GM12878 (cell line): ENCODE measurements at regions not wholly inside any gene's neighbourhood (a gene's known extent, or its start where the extent isn't known, plus 50 kb on each side); places are given as distances from the start of the nearest gene placed in this dataset.

Experiments
- ATAC-seq: fragments of 200-7000 bp; cut with Tn5 transposase; 3 replicates; pipeline ENCODE4 v1.9.1; 2020; ENCODE audit warnings: mild to moderate bottlenecking, moderate library complexity
- BruUV-seq: library from RNA; stranded (reverse); fragments of 400-500 nt; replicated peaks from 2 replicates; lab custom pipeline; 2021; lab: Mats Ljungman, UMichigan
- CTCF ChIA-PET: fragments of 300-600 bp; sonication (Branson Sonifier 250); formaldehyde crosslinking; extraction: SDS; loops from one replicate; lab custom pipeline; 2021; ENCODE audit warnings: inconsistent platforms; lab: Yijun Ruan, JAX
- POLR2A ChIA-PET: fragments of 350-600 bp; formaldehyde crosslinking; extraction: SDS; loops from one replicate; lab custom pipeline; 2021; ENCODE audit warnings: inconsistent platforms; lab: Charles Lee
- RAD21 ChIA-PET: fragments of 300-600 bp; sonication (Branson Sonifier 250); formaldehyde crosslinking; loops from one replicate; lab custom pipeline; 2023; ENCODE audit warnings: antibody characterized with exemption; ENCODE audit not compliant: unreplicated experiment; lab: Charles Lee
- SMC1A ChIA-PET: fragments of 300-600 bp; sonication (Branson Sonifier 250); formaldehyde crosslinking; loops from one replicate; lab custom pipeline; 2023; ENCODE audit not compliant: unreplicated experiment, uncharacterized antibody; lab: Charles Lee
- DNase-seq: peaks from one replicate; pipeline ENCODE4 v3.0.0-alpha.2; 2011; ENCODE audit warnings: low read depth, low spot score
- FAIRE-seq: peaks from 3 replicates; lab custom pipeline; 2011; peaks lifted over from hg19 to GRCh38; lab: Jason Lieb, UNC
- H2AFZ ChIP-seq: 2 replicates; pipeline ENCODE4 v1.6.0; 2011; ENCODE audit warnings: low read depth, low read length, control low read depth; ENCODE audit not compliant: control insufficient read depth
- H3K27ac ChIP-seq: 2 replicates; pipeline ENCODE4 v1.5.1; 2011; ENCODE audit warnings: control low read depth; ENCODE audit not compliant: control insufficient read depth, insufficient read depth
- H3K27me3 ChIP-seq, 2 experiments: replicated peaks in 1 of 2; 2 replicates each; pipeline versions ENCODE4 v1.6.0 to v1.6.1; 2011; ENCODE audit warnings: low read length in 1 of 2; ENCODE audit not compliant: control insufficient read depth in 2 of 2, insufficient read depth in 2 of 2
- H3K36me3 ChIP-seq, 2 experiments: 2 replicates each; pipeline ENCODE4 v1.5.1; 2011; ENCODE audit warnings: low read length in 1 of 2; ENCODE audit not compliant: control insufficient read depth in 2 of 2, insufficient read depth in 2 of 2
- H3K4me1 ChIP-seq: 2 replicates; pipeline ENCODE4 v1.6.1; 2011; ENCODE audit warnings: mild to moderate bottlenecking, low read length, moderate library complexity, mixed read lengths; ENCODE audit not compliant: control insufficient read depth, insufficient read depth
- H3K4me2 ChIP-seq: 2 replicates; pipeline ENCODE4 v1.6.0; 2011; ENCODE audit warnings: control low read depth; ENCODE audit not compliant: control insufficient read depth, insufficient read depth
- H3K4me3 ChIP-seq: fragments of 200-600 bp; sonication (generic); 2 replicates; pipeline ENCODE4 v1.5.1; 2016
- H3K79me2 ChIP-seq: 2 replicates; pipeline ENCODE4 v1.6.0; 2011; ENCODE audit warnings: low read length; ENCODE audit not compliant: control insufficient read depth, insufficient read depth
- H3K9ac ChIP-seq: 2 replicates; pipeline ENCODE4 v1.8.0; 2011; ENCODE audit warnings: low read length, control low read depth, mixed read lengths; ENCODE audit not compliant: control insufficient read depth, insufficient read depth
- H3K9me3 ChIP-seq: replicated peaks from 3 replicates; pipeline ENCODE4 v1.5.1; 2011; ENCODE audit warnings: mild to moderate bottlenecking, low read length; ENCODE audit not compliant: control insufficient read depth, insufficient read depth
- H4K20me1 ChIP-seq: 2 replicates; pipeline ENCODE4 v1.6.0; 2011; ENCODE audit not compliant: control insufficient read depth, insufficient read depth
- ATF7 ChIP-seq: fragments of 450-650 bp; IDR thresholded peaks from 2 replicates; pipeline ENCODE4 v1.6.1; 2016; ENCODE audit warnings: low read depth, mild to moderate bottlenecking
- BMI1 ChIP-seq: fragments of 450-650 bp; IDR thresholded peaks from 2 replicates; pipeline ENCODE4 v1.6.1; 2016; ENCODE audit warnings: mild to moderate bottlenecking, moderate library complexity, borderline replicate concordance
- CREM ChIP-seq: IDR thresholded peaks from 2 replicates; pipeline ENCODE4 v1.6.1; 2014; ENCODE audit warnings: antibody characterized with exemption, low read depth
- EED ChIP-seq: sonication (generic); IDR thresholded peaks from 2 replicates; pipeline ENCODE4 v1.6.1; 2016; ENCODE audit warnings: antibody characterized with exemption, low read depth
- GABPA ChIP-seq: IDR thresholded peaks from 2 replicates; pipeline ENCODE4 v1.6.1; 2014; ENCODE audit warnings: antibody characterized with exemption, low read depth, mild to moderate bottlenecking, inconsistent platforms
- GATAD2B ChIP-seq: fragments of 450-650 bp; conservative IDR thresholded peaks from 2 replicates; pipeline ENCODE4 v1.6.1; 2017; ENCODE audit warnings: low read depth, mild to moderate bottlenecking, moderate library complexity
- LARP7 ChIP-seq: fragments of 450-650 bp; IDR thresholded peaks from 2 replicates; pipeline ENCODE4 v1.6.1; 2017; ENCODE audit warnings: mild to moderate bottlenecking
- MEF2B ChIP-seq: fragments of 450-650 bp; IDR thresholded peaks from 2 replicates; pipeline ENCODE4 v1.6.1; 2018; ENCODE audit warnings: mild to moderate bottlenecking, moderate library complexity; ENCODE audit not compliant: partially characterized antibody, poor library complexity, severe bottlenecking
- MTA3 ChIP-seq: IDR thresholded peaks from 2 replicates; pipeline ENCODE4 v1.6.1; 2012; ENCODE audit warnings: low read length, inconsistent platforms, borderline replicate concordance
- MYB ChIP-seq: fragments of 150-350 bp; IDR thresholded peaks from 2 replicates; pipeline ENCODE4 v1.6.1; 2014; ENCODE audit warnings: mild to moderate bottlenecking, low read depth, low read length, borderline replicate concordance
- NBN ChIP-seq: fragments of 450-650 bp; IDR thresholded peaks from 2 replicates; pipeline ENCODE4 v1.6.1; 2016
- PKNOX1 ChIP-seq: fragments of 450-650 bp; IDR thresholded peaks from 2 replicates; pipeline ENCODE4 v1.6.1; 2016; ENCODE audit warnings: mild to moderate bottlenecking
- RUNX3 ChIP-seq: IDR thresholded peaks from 2 replicates; pipeline ENCODE4 v1.6.1; 2012; ENCODE audit warnings: low read length, inconsistent platforms
- SIX5 ChIP-seq: IDR thresholded peaks from 2 replicates; pipeline ENCODE4 v1.6.1; 2011; ENCODE audit warnings: mild to moderate bottlenecking, low read depth, low read length, moderate library complexity; ENCODE audit not compliant: severe bottlenecking
- SMAD1 ChIP-seq: fragments of 450-650 bp; IDR thresholded peaks from 2 replicates; pipeline ENCODE4 v1.6.1; 2018; ENCODE audit warnings: mild to moderate bottlenecking, low read depth; ENCODE audit not compliant: partially characterized antibody
- SMAD5 ChIP-seq: IDR thresholded peaks from 2 replicates; pipeline ENCODE4 v1.6.1; 2016; ENCODE audit warnings: antibody characterized with exemption, low read depth
- SMC3 ChIP-seq: IDR thresholded peaks from 2 replicates; pipeline ENCODE4 v1.6.1; 2011; ENCODE audit warnings: low read length, improper control_type of control experiment, borderline replicate concordance
- SPI1 ChIP-seq: IDR thresholded peaks from 2 replicates; pipeline ENCODE4 v1.6.1; 2011; ENCODE audit warnings: low read depth, mild to moderate bottlenecking, low read length, moderate library complexity, borderline replicate concordance; ENCODE audit not compliant: insufficient read depth
- YBX1 ChIP-seq: fragments of 450-650 bp; IDR thresholded peaks from 2 replicates; pipeline ENCODE4 v1.6.1; 2016; ENCODE audit warnings: antibody characterized with exemption
- WGBS: methylation state at CpG from one replicate; pipeline ENCODE4 v1.1.6; 2016; ENCODE audit warnings: low lambda C conversion rate; ENCODE audit not compliant: insufficient replicate concordance, insufficient coverage; ENCODE audit errors: missing lambda C conversion rate; 5-methylcytosine and 5-hydroxymethylcytosine counted together
- in situ Hi-C: fragments of 300-500 bp; cut with MboI; formaldehyde crosslinking; loops from 9 replicates; pipeline ENCODE4 v1.14.3; 2018; ENCODE audit warnings: mixed read lengths
- intact Hi-C: fragments of 100-400 bp; cut with micrococcal nuclease; formaldehyde crosslinking; loops from one replicate; pipeline ENCODE4 v1.14.2; 2022; ENCODE audit not compliant: unreplicated experiment
- TF ChIP-seq, protein P1 (sequence below): fragments of 150-350 bp; IDR thresholded peaks from 2 replicates; pipeline ENCODE4 v1.6.1; 2014; ENCODE audit warnings: mild to moderate bottlenecking, low read depth, low read length
- TF ChIP-seq, protein P2 (sequence below): fragments of 450-650 bp; IDR thresholded peaks from 2 replicates; pipeline ENCODE4 v1.6.1; 2017; ENCODE audit warnings: mild to moderate bottlenecking

- POLR2A ChIA-PET: interaction anchor here (0.6 kb wide), 1 partner anchor 195 kb away, joined by 3 read pairs; no protein-coding TSS in a partner anchor
- Histone ChIP-seq H3K9me3 (no peaks in the 10 kb centered on the region; the same call in 2 of the 3 replicates), H3K4me2 (peak overlapping the region; percentile 89), H4K20me1 (no peaks in the 10 kb centered on the region), H3K27me3 (no peaks in the 10 kb centered on the region; a peak in 1 of 4 replicates), H2AFZ (peak overlapping the region; percentile 71), H3K27ac (peak overlapping the region; percentile 18; the same call in 1 of the 2 replicates), H3K36me3 (no peaks in the 10 kb centered on the region), H3K4me1 (peaks cover 13% of the 10 kb centered on the region), H3K4me3 (no peak overlapping the region; the same call in 1 of the 2 replicates), H3K9ac (no peak overlapping the region; the same call in 1 of the 2 replicates), H3K79me2 (no peaks in the 10 kb centered on the region)
- RAD21 ChIA-PET: interaction anchor here (0.7 to 2.4 kb wide), 7 partner anchors 13 to 197 kb away, joined by 3 to 5 read pairs (median 3); no protein-coding TSS in a partner anchor
- CTCF ChIA-PET: interaction anchor here (0.6 to 2.2 kb wide), 15 partner anchors 9 to 316 kb away, joined by 3 to 9 read pairs (median 4); no protein-coding TSS in a partner anchor
- BruUV-seq: no TSS peak
- 1% methylated on average over 10 of the region's 10 CpGs for WGBS
- SMC1A ChIA-PET: interaction anchor here (0.9 to 4.0 kb wide), 20 partner anchors 9 to 197 kb away, joined by 3 to 31 read pairs (median 4); no protein-coding TSS in a partner anchor
- FAIRE-seq (peak; percentile 71), ATAC-seq (peak; percentile 89), DNase-seq (peak; percentile 19)
- in situ Hi-C loops (no loop called here), intact Hi-C loops (no loop called here)
- TF ChIP-seq YBX1 (no peak), NBN (peak; percentile 37; the same call in 1 of the 2 replicates), SPI1 (peak; percentile 94), GABPA (no peak), EED (no peak), SMAD1 (no peak), MYB (peak; percentile 52; the same call in 1 of the 2 replicates), SMC3 (no peak), RUNX3 (no peak), PKNOX1 (no peak), LARP7 (0 out of 2 replicates have a peak, but pooled peaks have one; percentile 31), CREM (no peak), ATF7 (0 out of 2 replicates have a peak, but pooled peaks have one; percentile 49), GATAD2B (0 out of 2 replicates have a peak, but pooled peaks have one; percentile 38), BMI1 (no peak), SIX5 (no peak), MEF2B (peak; percentile 54), SMAD5 (no peak), MTA3 (no peak)
- TF ChIP-seq, protein P1, sequence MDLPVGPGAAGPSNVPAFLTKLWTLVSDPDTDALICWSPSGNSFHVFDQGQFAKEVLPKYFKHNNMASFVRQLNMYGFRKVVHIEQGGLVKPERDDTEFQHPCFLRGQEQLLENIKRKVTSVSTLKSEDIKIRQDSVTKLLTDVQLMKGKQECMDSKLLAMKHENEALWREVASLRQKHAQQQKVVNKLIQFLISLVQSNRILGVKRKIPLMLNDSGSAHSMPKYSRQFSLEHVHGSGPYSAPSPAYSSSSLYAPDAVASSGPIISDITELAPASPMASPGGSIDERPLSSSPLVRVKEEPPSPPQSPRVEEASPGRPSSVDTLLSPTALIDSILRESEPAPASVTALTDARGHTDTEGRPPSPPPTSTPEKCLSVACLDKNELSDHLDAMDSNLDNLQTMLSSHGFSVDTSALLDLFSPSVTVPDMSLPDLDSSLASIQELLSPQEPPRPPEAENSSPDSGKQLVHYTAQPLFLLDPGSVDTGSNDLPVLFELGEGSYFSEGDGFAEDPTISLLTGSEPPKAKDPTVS: no peak
- TF ChIP-seq, protein P2, sequence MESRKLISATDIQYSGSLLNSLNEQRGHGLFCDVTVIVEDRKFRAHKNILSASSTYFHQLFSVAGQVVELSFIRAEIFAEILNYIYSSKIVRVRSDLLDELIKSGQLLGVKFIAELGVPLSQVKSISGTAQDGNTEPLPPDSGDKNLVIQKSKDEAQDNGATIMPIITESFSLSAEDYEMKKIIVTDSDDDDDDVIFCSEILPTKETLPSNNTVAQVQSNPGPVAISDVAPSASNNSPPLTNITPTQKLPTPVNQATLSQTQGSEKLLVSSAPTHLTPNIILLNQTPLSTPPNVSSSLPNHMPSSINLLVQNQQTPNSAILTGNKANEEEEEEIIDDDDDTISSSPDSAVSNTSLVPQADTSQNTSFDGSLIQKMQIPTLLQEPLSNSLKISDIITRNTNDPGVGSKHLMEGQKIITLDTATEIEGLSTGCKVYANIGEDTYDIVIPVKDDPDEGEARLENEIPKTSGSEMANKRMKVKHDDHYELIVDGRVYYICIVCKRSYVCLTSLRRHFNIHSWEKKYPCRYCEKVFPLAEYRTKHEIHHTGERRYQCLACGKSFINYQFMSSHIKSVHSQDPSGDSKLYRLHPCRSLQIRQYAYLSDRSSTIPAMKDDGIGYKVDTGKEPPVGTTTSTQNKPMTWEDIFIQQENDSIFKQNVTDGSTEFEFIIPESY: no peak
These were observed 708.4 kb downstream of the RNF144A start for GRCh38 chr2:7625392-7626138.
